Inferior parietal cortex (tissue), 1 donor: ENCODE measurements at regions not wholly inside any gene's neighbourhood (a gene's known extent, or its start where the extent isn't known, plus 50 kb on each side); places are given as distances from the start of the nearest gene placed in this dataset.

Source experiments
- DNase-seq: peaks from one replicate; pipeline ENCODE4 v3.0.0-alpha.2; 2016; ENCODE audit errors: extremely low spot score

GRCh38 chr9:80013891-80014290, 442.1 kb downstream of the TLE4 start:
- no peak for DNase-seq

- DNase-seq: no peak
Measured at GRCh38 chr9:80012557-80013330, 441.0 kb downstream of the TLE4 start.

- DNase-seq: no peak
Measured at GRCh38 chr9:80009204-80009603, 437.4 kb downstream of the TLE4 start.

- DNase-seq: no peak
Measured at GRCh38 chr9:80004714-80005113, 432.9 kb downstream of the TLE4 start.

GRCh38 chr9:79990536-79990935, 418.8 kb downstream of the TLE4 start:
- no peak for DNase-seq

- DNase-seq: no peak
Measured at GRCh38 chr9:79989079-79989478, 417.3 kb downstream of the TLE4 start.

- DNase-seq: no peak
Measured at GRCh38 chr9:79988126-79988525, 416.4 kb downstream of the TLE4 start.

GRCh38 chr9:79986437-79986836, 414.7 kb downstream of the TLE4 start:
- DNase-seq: no peak

GRCh38 chr9:79985772-79986171, 414.0 kb downstream of the TLE4 start:
- DNase-seq: no peak

GRCh38 chr9:79985264-79985663, 413.5 kb downstream of the TLE4 start:
- DNase-seq: no peak

GRCh38 chr9:79984429-79985067, 412.8 kb downstream of the TLE4 start:
- no peak for DNase-seq

GRCh38 chr9:79980432-79980831, 408.7 kb downstream of the TLE4 start:
- no peak for DNase-seq

- no peak for DNase-seq
Measured at GRCh38 chr9:79977510-79978197, 405.9 kb downstream of the TLE4 start.

GRCh38 chr9:79977074-79977435, 405.3 kb downstream of the TLE4 start:
- no peak for DNase-seq

GRCh38 chr9:79976257-79977073, 404.7 kb downstream of the TLE4 start:
- DNase-seq: no peak

- no peak for DNase-seq
Measured at GRCh38 chr9:79975621-79976256, 404.0 kb downstream of the TLE4 start.

GRCh38 chr9:79974806-79975422, 403.1 kb downstream of the TLE4 start:
- DNase-seq: no peak

GRCh38 chr9:79973627-79974026, 401.9 kb downstream of the TLE4 start:
- DNase-seq: no peak

- DNase-seq: no peak
Measured at GRCh38 chr9:79970146-79970425, 398.3 kb downstream of the TLE4 start.

- DNase-seq: no peak
Measured at GRCh38 chr9:79969393-79970145, 397.8 kb downstream of the TLE4 start.

- DNase-seq: no peak
Measured at GRCh38 chr9:79968533-79968932, 396.8 kb downstream of the TLE4 start.
